Ovary (tissue), 3 donors: ENCODE measurements at regions not wholly inside any gene's neighbourhood (a gene's known extent, or its start where the extent isn't known, plus 50 kb on each side); places are given as distances from the start of the nearest gene placed in this dataset.

Source experiments
- EP300 ChIP-seq: sonication (generic); formaldehyde crosslinking; IDR thresholded peaks from one replicate; pipeline ENCODE4 v1.6.1; 2017; ENCODE audit warnings: antibody characterized with exemption
- POLR2A ChIP-seq: fragments of 450-650 bp; IDR thresholded peaks from one replicate; pipeline ENCODE4 v1.6.1; 2017; ENCODE audit warnings: antibody characterized with exemption, mild to moderate bottlenecking, moderate library complexity
- TF ChIP-seq, protein P1 (sequence below), 3 donors: fragments of 450-650 bp in 2 of 3; fragments of 200-600 bp in 1 of 3; IDR thresholded peaks; one replicate each; pipeline versions ENCODE4 v1.5.1 to v1.8.0; 2016 to 2022; ENCODE audit warnings: antibody characterized with exemption in 3 of 3, mild to moderate bottlenecking in 1 of 3
- donor health status: DM: no; HTN: no; CAD: no.

DNA sequence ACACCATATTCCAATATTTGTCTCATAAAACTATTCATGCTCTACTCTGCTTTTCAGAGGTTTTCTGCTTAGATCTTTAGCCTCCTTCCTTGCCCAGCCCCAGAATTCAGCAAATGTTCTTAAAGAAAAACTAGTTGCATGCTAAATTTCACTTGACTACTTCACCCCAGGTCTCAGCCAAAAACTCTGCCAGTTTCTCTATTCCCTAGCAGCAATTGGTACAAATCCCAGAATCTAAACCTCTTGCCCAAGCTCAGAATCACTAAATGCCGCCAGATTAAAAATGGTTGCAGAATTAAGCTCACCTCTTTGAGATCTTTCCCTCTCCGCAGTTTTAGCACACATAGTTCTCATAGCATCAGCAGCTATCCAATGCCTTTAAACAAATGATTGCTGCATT lies 331.2 kb upstream of the SMARCA2 start:
- TF ChIP-seq, protein P1, sequence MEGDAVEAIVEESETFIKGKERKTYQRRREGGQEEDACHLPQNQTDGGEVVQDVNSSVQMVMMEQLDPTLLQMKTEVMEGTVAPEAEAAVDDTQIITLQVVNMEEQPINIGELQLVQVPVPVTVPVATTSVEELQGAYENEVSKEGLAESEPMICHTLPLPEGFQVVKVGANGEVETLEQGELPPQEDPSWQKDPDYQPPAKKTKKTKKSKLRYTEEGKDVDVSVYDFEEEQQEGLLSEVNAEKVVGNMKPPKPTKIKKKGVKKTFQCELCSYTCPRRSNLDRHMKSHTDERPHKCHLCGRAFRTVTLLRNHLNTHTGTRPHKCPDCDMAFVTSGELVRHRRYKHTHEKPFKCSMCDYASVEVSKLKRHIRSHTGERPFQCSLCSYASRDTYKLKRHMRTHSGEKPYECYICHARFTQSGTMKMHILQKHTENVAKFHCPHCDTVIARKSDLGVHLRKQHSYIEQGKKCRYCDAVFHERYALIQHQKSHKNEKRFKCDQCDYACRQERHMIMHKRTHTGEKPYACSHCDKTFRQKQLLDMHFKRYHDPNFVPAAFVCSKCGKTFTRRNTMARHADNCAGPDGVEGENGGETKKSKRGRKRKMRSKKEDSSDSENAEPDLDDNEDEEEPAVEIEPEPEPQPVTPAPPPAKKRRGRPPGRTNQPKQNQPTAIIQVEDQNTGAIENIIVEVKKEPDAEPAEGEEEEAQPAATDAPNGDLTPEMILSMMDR (IDR thresholded peaks at IDR 0.05) = no peak
- TF ChIP-seq POLR2A (no peak), EP300 (no peak)
